Endothelial cell of umbilical vein (primary cell): ENCODE measurements at regions not wholly inside any gene's neighbourhood (a gene's known extent, or its start where the extent isn't known, plus 50 kb on each side); places are given as distances from the start of the nearest gene placed in this dataset.

Experiments
- BruUV-seq: library from RNA; stranded (reverse); fragments of 400-500 nt; replicated peaks from 2 replicates; lab custom pipeline; 2021; lab: Mats Ljungman, UMichigan
- CTCF ChIA-PET: fragments of 300-600, 350-600 bp; sonication (Branson Sonifier 250); formaldehyde crosslinking; loops from one replicate; lab custom pipeline; 2021; ENCODE audit warnings: antibody characterized with exemption, inconsistent platforms; lab: Charles Lee
- POLR2A ChIA-PET: fragments of 300-600, 350-600 bp; sonication (Branson Sonifier 250); formaldehyde crosslinking; loops from one replicate; lab custom pipeline; 2021; ENCODE audit warnings: antibody characterized with exemption, inconsistent platforms; lab: Charles Lee
- DNase-seq: peaks from one replicate; pipeline ENCODE4 v3.0.0-alpha.2; 2011; ENCODE audit warnings: low read depth, low spot score
- FAIRE-seq: peaks from 2 replicates; lab custom pipeline; 2011; peaks lifted over from hg19 to GRCh38; lab: Jason Lieb, UNC
- H2AFZ ChIP-seq: 2 replicates; pipeline ENCODE4 v1.6.0; 2012; ENCODE audit warnings: low read depth, low read length, control low read depth, inconsistent platforms
- H3K27ac ChIP-seq: 2 replicates; pipeline ENCODE4 v1.5.1; 2011; ENCODE audit warnings: low read depth, mild to moderate bottlenecking, control low read depth, low read length, moderate library complexity; ENCODE audit not compliant: insufficient read depth
- H3K27me3 ChIP-seq, 2 experiments: 2 replicates each; pipeline versions ENCODE4 v1.6.0 to v1.6.1; 2011; ENCODE audit warnings: low read length in 2 of 2, mixed read lengths in 1 of 2; ENCODE audit not compliant: control insufficient read depth in 2 of 2, insufficient read depth in 2 of 2
- H3K36me3 ChIP-seq, 2 experiments: 2 replicates in 1 of 2; 3 replicates in 1 of 2; pipeline ENCODE4 v1.5.1; 2011; ENCODE audit warnings: low read length in 2 of 2, mild to moderate bottlenecking in 1 of 2, moderate library complexity in 1 of 2; ENCODE audit not compliant: control insufficient read depth in 2 of 2, insufficient read depth in 2 of 2; ENCODE audit errors: extremely low read depth in 1 of 2
- H3K4me1 ChIP-seq: 3 replicates; pipeline ENCODE4 v1.5.1; 2011; ENCODE audit warnings: mild to moderate bottlenecking, low read length; ENCODE audit not compliant: control insufficient read depth, insufficient read depth; ENCODE audit errors: extremely low read depth
- H3K4me2 ChIP-seq: 2 replicates; pipeline ENCODE4 v1.6.1; 2011; ENCODE audit warnings: low read length, control low read depth, mixed read lengths; ENCODE audit not compliant: insufficient read depth
- H3K4me3 ChIP-seq, 3 experiments: fragments of 200-600 bp in 1 of 3; sonication (generic), shearing (Covaris generic) in 1 of 3; replicated peaks in 1 of 3; 2 replicates each; pipeline ENCODE4 v1.5.1; 2011 to 2016; ENCODE audit warnings: control low read depth in 3 of 3, low read length in 3 of 3, mild to moderate bottlenecking in 2 of 3, inconsistent platforms in 1 of 3, low read depth in 1 of 3, moderate library complexity in 1 of 3; ENCODE audit not compliant: insufficient read depth in 1 of 3
- H3K79me2 ChIP-seq: 2 replicates; pipeline ENCODE4 v1.6.0; 2012; ENCODE audit warnings: low read length, inconsistent platforms; ENCODE audit not compliant: control insufficient read depth, insufficient read depth
- H3K9ac ChIP-seq: replicated peaks from 2 replicates; pipeline ENCODE3; 2011; ENCODE audit warnings: low read length, control low read depth; ENCODE audit not compliant: insufficient read depth; ENCODE audit errors: extremely low read depth
- H3K9me1 ChIP-seq: replicated peaks from 3 replicates; pipeline ENCODE4 v1.6.0; 2011; ENCODE audit warnings: mild to moderate bottlenecking, low read length; ENCODE audit not compliant: control insufficient read depth, insufficient read depth; ENCODE audit errors: extremely low read depth
- H3K9me3 ChIP-seq: replicated peaks from 2 replicates; pipeline ENCODE4 v1.5.1; 2012; ENCODE audit warnings: low read length, inconsistent platforms; ENCODE audit not compliant: control insufficient read depth, insufficient read depth
- H4K20me1 ChIP-seq: replicated peaks from 2 replicates; pipeline ENCODE3; 2011; ENCODE audit warnings: mild to moderate bottlenecking, low read length; ENCODE audit not compliant: control insufficient read depth, insufficient read depth; ENCODE audit errors: extremely low read depth
- CTCF ChIP-seq, 2 donors: IDR thresholded peaks; 1 replicate in 1 of 2; 2 replicates in 1 of 2; pipeline ENCODE4 v1.5.1; 2011; ENCODE audit warnings: low read length in 2 of 2, mild to moderate bottlenecking in 2 of 2, moderate library complexity in 2 of 2, control low read depth in 1 of 2, inconsistent platforms in 1 of 2, low read depth in 1 of 2; ENCODE audit not compliant: insufficient read depth in 1 of 2; ENCODE audit errors: extremely low read depth in 1 of 2
- EZH2 ChIP-seq: IDR thresholded peaks from 2 replicates; pipeline ENCODE4 v1.6.1; 2012; ENCODE audit warnings: borderline replicate concordance, low read depth, mild to moderate bottlenecking, moderate library complexity, low read length, inconsistent platforms; ENCODE audit not compliant: severe bottlenecking
- FOS ChIP-seq: IDR thresholded peaks from 2 replicates; pipeline ENCODE4 v1.6.1; 2011; ENCODE audit warnings: mild to moderate bottlenecking, low read length, moderate library complexity, borderline replicate concordance; ENCODE audit not compliant: insufficient read depth
- GATA2 ChIP-seq: IDR thresholded peaks from 2 replicates; pipeline ENCODE4 v1.7.0; 2011; ENCODE audit warnings: low read depth, mild to moderate bottlenecking, moderate library complexity, mixed read lengths, low read length; ENCODE audit not compliant: insufficient read length, insufficient read depth
- JUN ChIP-seq: IDR thresholded peaks from 2 replicates; pipeline ENCODE4 v1.6.1; 2011; ENCODE audit warnings: borderline replicate concordance, low read depth; ENCODE audit not compliant: insufficient read length, insufficient read depth
- MAX ChIP-seq: IDR thresholded peaks from 2 replicates; pipeline ENCODE4 v1.6.1; 2011; ENCODE audit not compliant: insufficient read depth, insufficient read length
- MYC ChIP-seq: IDR thresholded peaks from one replicate; pipeline ENCODE4 v1.6.1; 2011; ENCODE audit warnings: mild to moderate bottlenecking, low read depth, low read length
- POLR2A ChIP-seq: IDR thresholded peaks from 2 replicates; pipeline ENCODE4 v1.6.1; 2012; ENCODE audit warnings: low read depth, mild to moderate bottlenecking, control low read depth, low read length
- POLR2AphosphoS5 ChIP-seq: IDR thresholded peaks from 2 replicates; pipeline ENCODE4 v1.6.1; 2012; ENCODE audit warnings: low read depth, mild to moderate bottlenecking, control low read depth, low read length, moderate library complexity; ENCODE audit not compliant: insufficient read depth
- dilution Hi-C: fragments of 300-500 bp; cut with MboI; formaldehyde crosslinking; loops from one replicate; pipeline ENCODE4 v1.15.0; 2019; ENCODE audit warnings: low sequenced_read_pairs; ENCODE audit not compliant: extremely low pct_ligation_motif_present
- intact Hi-C: fragments of 100-400 bp; cut with micrococcal nuclease; formaldehyde crosslinking; loops from one replicate; pipeline ENCODE4 v1.10.0; 2022

GRCh38 chr6:11419763-11420453 lies 117.6 kb upstream of the TMEM170B start:
- DNase-seq (no peak), FAIRE-seq (no peak)
- POLR2A ChIA-PET, result no interaction called here
- Histone ChIP-seq H3K4me3 (no peak overlapping the region), H3K9me3 (no peaks in the 10 kb centered on the region), H3K9ac (no peak overlapping the region), H3K36me3 (no peaks in the 10 kb centered on the region), H3K9me1 (no peaks in the 10 kb centered on the region), H2AFZ (no peak overlapping the region), H3K4me2 (no peak overlapping the region), H3K27ac (no peak overlapping the region), H3K27me3 (no peaks in the 10 kb centered on the region), H3K79me2 (no peaks in the 10 kb centered on the region), H4K20me1 (no peaks in the 10 kb centered on the region), H3K4me1 (peaks cover 26% of the 10 kb centered on the region)
- CTCF ChIA-PET, result no interaction called here
- intact Hi-C loops (no loop called here), dilution Hi-C loops (no loop called here)
- no peak for TF ChIP-seq FOS
- no peak for TF ChIP-seq POLR2A
- no peak for TF ChIP-seq CTCF (IDR thresholded peaks at IDR 0.05; ENCODE audit: extremely low read depth in 1 of 2, insufficient read depth in 1 of 2, low read depth in 1 of 2, low read length in 2 of 2)
- BruUV-seq, result no TSS peak

GRCh38 chr6:11418290-11418905 lies 119.2 kb upstream of the TMEM170B start:
- H3K36me3 ChIP-seq, result no peaks in the 10 kb centered on the region
- H3K4me2 ChIP-seq, result no peak overlapping the region
- TSS peak; percentile 50 for BruUV-seq
- H2AFZ ChIP-seq, result no peak overlapping the region
- POLR2A ChIA-PET, result no interaction called here
- peaks cover 17% of the 10 kb centered on the region for H3K4me1 ChIP-seq
- H3K4me3 ChIP-seq, result no peak overlapping the region
- no peak overlapping the region for H3K9ac ChIP-seq
- H3K9me3 ChIP-seq, result no peaks in the 10 kb centered on the region
- H3K9me1 ChIP-seq, result no peaks in the 10 kb centered on the region
- intact Hi-C loops, result loop anchor here (1.0 kb wide), 1 partner anchor 8 kb away; no protein-coding TSS in a partner anchor
- DNase-seq (peak; percentile 66), FAIRE-seq (peak; percentile 79)
- CTCF ChIA-PET, result no interaction called here
- no peaks in the 10 kb centered on the region for H3K27me3 ChIP-seq
- dilution Hi-C loops, result no loop called here
- H3K27ac ChIP-seq, result peak overlapping the region; percentile 59
- no peaks in the 10 kb centered on the region for H3K79me2 ChIP-seq
- no peak for TF ChIP-seq CTCF (IDR thresholded peaks at IDR 0.05; ENCODE audit: extremely low read depth in 1 of 2, insufficient read depth in 1 of 2, low read depth in 1 of 2, low read length in 2 of 2)
- no peak for TF ChIP-seq POLR2A
- TF ChIP-seq FOS, result no peak
- no peak for TF ChIP-seq POLR2AphosphoS5
- no peak for TF ChIP-seq MYC
- no peak for TF ChIP-seq GATA2
- TF ChIP-seq JUN, result no peak
- no peak for TF ChIP-seq EZH2
- no peak for TF ChIP-seq MAX
- H4K20me1 ChIP-seq, result no peaks in the 10 kb centered on the region
